ENCODE measurements at regions not wholly inside any gene's neighbourhood (a gene's known extent, or its start where the extent isn't known, plus 50 kb on each side); places are given as distances from the start of the nearest gene placed in this dataset.

- no peaks in the 10 kb centered on the region for H3K4me1 Mint-ChIP-seq
- H3K36me3 Mint-ChIP-seq (ENCODE audit: low read depth), result no peaks in the 10 kb centered on the region
- intact Hi-C loops (cut with micrococcal nuclease), result no loop called here
- TF ChIP-seq CTCF (IDR thresholded peaks at IDR 0.05), result no peak
- ChIA-PET POLR2A (no interaction called here), CTCF (no interaction called here)
- H3K27ac Mint-ChIP-seq, result no peak overlapping the region
- no peaks in the 10 kb centered on the region for H3K27me3 Mint-ChIP-seq
- H3K9me3 Mint-ChIP-seq, result no peaks in the 10 kb centered on the region
- DNase-seq (no peak), ATAC-seq (ENCODE audit: low read depth) (no peak)
- no peak overlapping the region for H3K4me3 Mint-ChIP-seq
Measured at GRCh38 chr3:68485051-68485450, 447.3 kb downstream of the TAFA4 start.

- Mint-ChIP-seq H3K36me3 (ENCODE audit: low read depth) (no peaks in the 10 kb centered on the region), H3K4me1 (no peaks in the 10 kb centered on the region), H3K27ac (no peak overlapping the region), H3K27me3 (no peaks in the 10 kb centered on the region), H3K9me3 (peaks cover 5% of the 10 kb centered on the region), H3K4me3 (no peak overlapping the region)
- POLR2A ChIA-PET, result no interaction called here
- TF ChIP-seq CTCF (IDR thresholded peaks at IDR 0.05), result no peak
- intact Hi-C loops (cut with micrococcal nuclease), result no loop called here
- DNase-seq (no peak), ATAC-seq (ENCODE audit: low read depth) (no peak)
- CTCF ChIA-PET, result no interaction called here
Measured at GRCh38 chr3:68483601-68484000, 448.7 kb downstream of the TAFA4 start.

GRCh38 chr3:68483041-68483440 lies 449.3 kb downstream of the TAFA4 start:
- ChIA-PET POLR2A (no interaction called here), CTCF (no interaction called here)
- DNase-seq (no peak), ATAC-seq (ENCODE audit: low read depth) (no peak)
- Mint-ChIP-seq H3K27me3 (no peaks in the 10 kb centered on the region), H3K9me3 (peaks cover 5% of the 10 kb centered on the region), H3K4me3 (no peak overlapping the region), H3K36me3 (ENCODE audit: low read depth) (no peaks in the 10 kb centered on the region), H3K4me1 (no peaks in the 10 kb centered on the region), H3K27ac (no peak overlapping the region)
- intact Hi-C loops (cut with micrococcal nuclease), result no loop called here
- no peak for TF ChIP-seq CTCF (IDR thresholded peaks at IDR 0.05)

GRCh38 chr3:68482565-68482964 lies 449.8 kb downstream of the TAFA4 start:
- Mint-ChIP-seq H3K36me3 (ENCODE audit: low read depth) (no peaks in the 10 kb centered on the region), H3K27me3 (no peaks in the 10 kb centered on the region), H3K9me3 (peaks cover 5% of the 10 kb centered on the region), H3K4me1 (no peaks in the 10 kb centered on the region), H3K27ac (no peak overlapping the region), H3K4me3 (no peak overlapping the region)
- ATAC-seq (ENCODE audit: low read depth) (no peak), DNase-seq (no peak)
- TF ChIP-seq CTCF (IDR thresholded peaks at IDR 0.05), result no peak
- ChIA-PET POLR2A (no interaction called here), CTCF (no interaction called here)
- intact Hi-C loops (cut with micrococcal nuclease), result no loop called here

GRCh38 chr3:68479779-68480178 lies 452.6 kb downstream of the TAFA4 start:
- H3K4me3 Mint-ChIP-seq, result no peak overlapping the region
- no peaks in the 10 kb centered on the region for H3K36me3 Mint-ChIP-seq (ENCODE audit: low read depth)
- POLR2A ChIA-PET, result no interaction called here
- peaks cover 5% of the 10 kb centered on the region for H3K9me3 Mint-ChIP-seq
- no peak for DNase-seq
- no peaks in the 10 kb centered on the region for H3K27me3 Mint-ChIP-seq
- intact Hi-C loops (cut with micrococcal nuclease), result no loop called here
- H3K4me1 Mint-ChIP-seq, result no peaks in the 10 kb centered on the region
- CTCF ChIA-PET, result no interaction called here
- TF ChIP-seq CTCF (IDR thresholded peaks at IDR 0.05), result no peak
- no peak overlapping the region for H3K27ac Mint-ChIP-seq
- ATAC-seq (ENCODE audit: low read depth), result no peak
